MCF 10A (cell line): ENCODE measurements at regions not wholly inside any gene's neighbourhood (a gene's known extent, or its start where the extent isn't known, plus 50 kb on each side); places are given as distances from the start of the nearest gene placed in this dataset.

Experiments used
- BruUV-seq: library from RNA; stranded (reverse); fragments of 400-500 nt; replicated peaks from 2 replicates; lab custom pipeline; 2021; lab: Mats Ljungman, UMichigan
- CTCF ChIA-PET: fragments of 300-600 bp; sonication (Branson Sonifier 250); formaldehyde crosslinking; extraction: SDS; loops from one replicate; lab custom pipeline; 2021; ENCODE audit warnings: antibody characterized with exemption, inconsistent platforms; lab: Yijun Ruan, JAX
- POLR2A ChIA-PET: fragments of 300-600, 350-650 bp; sonication (Branson Sonifier 250); formaldehyde crosslinking; extraction: SDS; loops from one replicate; lab custom pipeline; 2020; ENCODE audit warnings: antibody characterized with exemption, inconsistent platforms; lab: Yijun Ruan, JAX
- DNase-seq: peaks from one replicate; pipeline ENCODE4 v3.0.0-alpha.2; 2018; ENCODE audit not compliant: unreplicated experiment
- H3K27ac Mint-ChIP-seq: one replicate; pipeline ENCODE4 v1.8.0; 2022; ENCODE audit warnings: mild to moderate bottlenecking, low read depth, mixed read lengths; ENCODE audit not compliant: unreplicated experiment
- H3K27me3 Mint-ChIP-seq: one replicate; pipeline ENCODE4 v1.8.0; 2022; ENCODE audit warnings: mixed read lengths; ENCODE audit not compliant: insufficient read depth, unreplicated experiment
- H3K36me3 Mint-ChIP-seq: one replicate; pipeline ENCODE4 v1.8.0; 2022; ENCODE audit warnings: mild to moderate bottlenecking, moderate library complexity, mixed read lengths; ENCODE audit not compliant: insufficient read depth, unreplicated experiment
- H3K4me1 Mint-ChIP-seq: one replicate; pipeline ENCODE4 v1.8.0; 2022; ENCODE audit warnings: mixed read lengths; ENCODE audit not compliant: insufficient read depth, unreplicated experiment
- H3K4me3 Mint-ChIP-seq: one replicate; pipeline ENCODE4 v1.8.0; 2022; ENCODE audit warnings: mild to moderate bottlenecking, moderate library complexity, mixed read lengths; ENCODE audit not compliant: unreplicated experiment
- H3K9me3 Mint-ChIP-seq: one replicate; pipeline ENCODE4 v1.8.0; 2022; ENCODE audit warnings: mixed read lengths; ENCODE audit not compliant: unreplicated experiment
- intact Hi-C: fragments of 100-400 bp; cut with micrococcal nuclease; formaldehyde crosslinking; loops from 2 replicates; pipeline ENCODE4 v1.14.1; 2022
- TF ChIP-seq, protein P1 (sequence below): fragments of 200-600 bp; IDR thresholded peaks from one replicate; pipeline ENCODE4 v1.8.0; 2022; ENCODE audit warnings: antibody characterized with exemption, mild to moderate bottlenecking; ENCODE audit not compliant: unreplicated experiment

DNA sequence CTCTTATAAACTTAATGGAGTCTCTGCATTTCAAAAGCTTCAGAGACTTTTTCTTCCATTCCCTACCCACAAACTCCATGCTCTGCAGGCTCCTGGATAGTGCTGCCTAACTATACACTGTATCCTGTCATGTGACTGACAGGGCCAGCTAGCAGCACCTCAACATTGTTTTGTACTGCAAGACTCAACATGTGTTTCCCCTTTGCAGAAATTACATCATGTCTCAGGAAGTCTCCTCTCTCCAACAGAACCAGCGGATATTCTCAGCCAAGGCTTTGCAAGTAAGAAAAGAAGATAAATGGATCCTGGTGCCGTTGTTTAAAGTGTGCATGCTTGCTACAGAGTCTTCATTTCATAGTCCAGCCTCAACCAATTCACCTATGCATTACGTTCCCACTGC lies 164.0 kb upstream of the UBASH3B start:
- no peaks in the 10 kb centered on the region for H3K9me3 Mint-ChIP-seq
- no peak overlapping the region for H3K4me3 Mint-ChIP-seq
- peak overlapping the region; percentile 1 for H3K27ac Mint-ChIP-seq
- H3K27me3 Mint-ChIP-seq, result no peaks in the 10 kb centered on the region
- POLR2A ChIA-PET, result interaction anchor here (0.7 to 1.3 kb wide), 5 partner anchors 19 to 281 kb away, joined by 3 to 5 read pairs (median 3); no protein-coding TSS in a partner anchor
- H3K4me1 Mint-ChIP-seq, result peaks cover 24% of the 10 kb centered on the region
- TF ChIP-seq, protein P1, sequence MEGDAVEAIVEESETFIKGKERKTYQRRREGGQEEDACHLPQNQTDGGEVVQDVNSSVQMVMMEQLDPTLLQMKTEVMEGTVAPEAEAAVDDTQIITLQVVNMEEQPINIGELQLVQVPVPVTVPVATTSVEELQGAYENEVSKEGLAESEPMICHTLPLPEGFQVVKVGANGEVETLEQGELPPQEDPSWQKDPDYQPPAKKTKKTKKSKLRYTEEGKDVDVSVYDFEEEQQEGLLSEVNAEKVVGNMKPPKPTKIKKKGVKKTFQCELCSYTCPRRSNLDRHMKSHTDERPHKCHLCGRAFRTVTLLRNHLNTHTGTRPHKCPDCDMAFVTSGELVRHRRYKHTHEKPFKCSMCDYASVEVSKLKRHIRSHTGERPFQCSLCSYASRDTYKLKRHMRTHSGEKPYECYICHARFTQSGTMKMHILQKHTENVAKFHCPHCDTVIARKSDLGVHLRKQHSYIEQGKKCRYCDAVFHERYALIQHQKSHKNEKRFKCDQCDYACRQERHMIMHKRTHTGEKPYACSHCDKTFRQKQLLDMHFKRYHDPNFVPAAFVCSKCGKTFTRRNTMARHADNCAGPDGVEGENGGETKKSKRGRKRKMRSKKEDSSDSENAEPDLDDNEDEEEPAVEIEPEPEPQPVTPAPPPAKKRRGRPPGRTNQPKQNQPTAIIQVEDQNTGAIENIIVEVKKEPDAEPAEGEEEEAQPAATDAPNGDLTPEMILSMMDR, result no peak
- peak; percentile 60 for DNase-seq
- CTCF ChIA-PET, result interaction anchor here (0.7 kb wide), 1 partner anchor 14 kb away, joined by 3 read pairs; no protein-coding TSS in a partner anchor
- no peaks in the 10 kb centered on the region for H3K36me3 Mint-ChIP-seq
- BruUV-seq, result no TSS peak
- intact Hi-C loops, result no loop called here

DNA sequence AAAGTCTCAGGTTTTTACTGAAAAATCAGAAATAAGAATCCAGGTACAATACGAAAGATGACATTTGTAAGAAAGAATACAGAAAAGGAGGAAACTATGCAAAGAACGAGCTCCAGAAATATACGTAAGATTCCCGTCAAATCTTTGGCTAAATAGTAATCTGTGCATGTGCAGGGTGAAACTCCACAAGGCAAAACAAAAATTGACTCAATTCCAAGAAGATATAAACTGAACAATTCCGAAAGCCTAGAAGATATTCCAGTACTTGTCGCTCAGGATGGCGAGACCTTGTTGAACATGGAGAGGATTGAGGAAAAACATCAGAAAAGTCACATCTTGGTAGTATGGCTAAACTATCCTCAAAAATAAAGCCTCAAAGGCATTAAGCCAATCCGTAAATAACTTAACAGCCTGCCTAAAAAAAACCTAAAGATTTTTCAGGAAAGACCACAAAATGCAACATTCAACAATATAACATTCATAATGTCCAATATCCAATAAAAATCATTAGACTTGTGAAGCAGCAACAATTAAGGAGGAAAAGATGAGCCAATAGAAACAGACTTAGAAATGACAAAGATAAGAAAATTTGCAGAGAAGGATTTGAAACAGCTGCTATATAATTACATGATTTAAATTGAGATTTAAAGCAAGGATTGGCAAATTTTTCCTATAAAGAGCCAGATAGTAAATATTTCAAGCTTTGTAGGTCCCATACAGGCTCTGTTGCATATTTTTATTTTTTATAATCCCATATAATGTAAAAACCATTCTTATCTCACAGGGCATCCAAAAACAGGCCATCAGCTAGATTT lies 166.4 kb upstream of the UBASH3B start:
- ChIA-PET CTCF (interaction anchor here (0.6 to 1.3 kb wide), 2 partner anchors 292 to 833 kb away, joined by 5 read pairs; no protein-coding TSS in a partner anchor), POLR2A (interaction anchor here (1.4 kb wide), 1 partner anchor 67 kb away, joined by 4 read pairs; no protein-coding TSS in a partner anchor)
- no peaks in the 10 kb centered on the region for H3K9me3 Mint-ChIP-seq
- BruUV-seq, result no TSS peak
- no peaks in the 10 kb centered on the region for H3K27me3 Mint-ChIP-seq
- TF ChIP-seq, protein P1, result no peak
- no peak overlapping the region for H3K4me3 Mint-ChIP-seq
- intact Hi-C loops, result no loop called here
- H3K27ac Mint-ChIP-seq, result no peak overlapping the region
- H3K4me1 Mint-ChIP-seq, result peaks cover 18% of the 10 kb centered on the region
- DNase-seq, result no peak
- H3K36me3 Mint-ChIP-seq, result no peaks in the 10 kb centered on the region

DNA sequence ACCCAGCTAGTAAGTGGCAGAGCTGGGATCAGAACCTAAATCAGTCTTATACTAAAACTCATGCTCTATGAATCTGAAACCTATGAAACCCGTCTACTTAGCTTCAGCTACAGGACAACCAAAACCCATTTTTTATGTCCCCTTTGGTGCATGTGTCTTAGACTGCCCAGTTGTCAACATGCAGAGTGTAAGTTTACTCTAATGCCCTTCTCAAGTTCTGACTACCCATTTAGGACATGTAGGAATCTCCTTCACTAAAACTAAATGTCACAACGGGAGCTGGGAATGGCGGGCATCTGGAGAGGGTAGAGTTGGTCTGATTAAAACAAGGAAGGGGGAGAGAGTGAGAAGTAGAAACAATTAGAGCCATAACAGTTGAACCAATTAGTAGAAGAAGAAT lies 167.9 kb upstream of the UBASH3B start:
- peaks cover 12% of the 10 kb centered on the region for H3K4me1 Mint-ChIP-seq
- no peaks in the 10 kb centered on the region for H3K27me3 Mint-ChIP-seq
- ChIA-PET POLR2A (interaction anchor here (1.0 kb wide), 1 partner anchor 387 kb away, joined by 4 read pairs; no protein-coding TSS in a partner anchor), CTCF (interaction anchor here (0.9 kb wide), 2 partner anchors 285 to 832 kb away, joined by 3 read pairs; no protein-coding TSS in a partner anchor)
- intact Hi-C loops, result no loop called here
- BruUV-seq, result no TSS peak
- H3K4me3 Mint-ChIP-seq, result no peak overlapping the region
- DNase-seq, result no peak
- TF ChIP-seq, protein P1, result no peak
- no peaks in the 10 kb centered on the region for H3K36me3 Mint-ChIP-seq
- H3K27ac Mint-ChIP-seq, result no peak overlapping the region
- H3K9me3 Mint-ChIP-seq, result peaks cover 7% of the 10 kb centered on the region

DNA sequence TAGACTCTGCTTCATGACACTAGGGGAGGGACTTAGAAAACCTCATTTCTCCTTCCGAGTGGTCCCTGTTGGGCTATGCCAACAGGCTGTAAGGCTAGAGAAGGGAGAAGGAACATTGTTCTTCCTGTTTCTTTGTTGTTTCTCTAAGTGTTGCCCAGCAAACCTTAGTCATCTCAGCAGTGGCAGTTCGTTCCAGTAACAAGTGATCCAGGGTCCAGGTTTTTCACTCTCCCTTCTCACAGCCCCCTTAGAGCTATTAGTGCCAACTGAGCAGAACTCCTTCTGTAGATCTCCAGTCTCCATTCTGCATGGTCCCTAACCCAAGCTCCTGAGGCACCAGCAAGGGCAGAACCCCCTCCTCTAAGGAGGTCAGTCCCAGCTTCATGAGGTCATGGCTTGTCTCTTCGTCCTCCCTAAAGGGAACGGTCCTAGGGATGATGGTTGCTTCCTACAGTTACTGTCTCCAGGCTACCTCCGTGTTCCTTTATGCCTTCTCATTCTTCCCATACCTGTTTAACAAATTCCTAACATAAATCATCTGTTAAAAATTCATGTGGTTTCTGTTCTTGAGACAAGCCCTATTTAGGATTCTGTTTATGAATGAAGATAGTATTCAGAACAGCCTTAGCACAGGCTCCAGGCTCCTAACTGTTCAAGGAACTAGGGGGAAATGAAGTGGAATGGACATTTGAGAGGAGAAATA lies 168.6 kb upstream of the UBASH3B start:
- Mint-ChIP-seq H3K27ac (no peak overlapping the region), H3K4me3 (no peak overlapping the region), H3K36me3 (no peaks in the 10 kb centered on the region), H3K4me1 (peaks cover 8% of the 10 kb centered on the region), H3K9me3 (peaks cover 13% of the 10 kb centered on the region), H3K27me3 (no peaks in the 10 kb centered on the region)
- no TSS peak for BruUV-seq
- intact Hi-C loops, result no loop called here
- TF ChIP-seq, protein P1, result no peak
- CTCF ChIA-PET, result interaction anchor here (0.9 kb wide), 1 partner anchor 284 kb away, joined by 3 read pairs; no protein-coding TSS in a partner anchor
- POLR2A ChIA-PET, result interaction anchor here (0.7 kb wide), 1 partner anchor 65 kb away, joined by 3 read pairs; no protein-coding TSS in a partner anchor
- peak; percentile 7 for DNase-seq
